ENCODE measurements at regions not wholly inside any gene's neighbourhood (a gene's known extent, or its start where the extent isn't known, plus 50 kb on each side); places are given as distances from the start of the nearest gene placed in this dataset.

- DNase-seq (ENCODE audit: low spot score) = no peak
These were observed 479.1 kb downstream of the SUCLA2 start for GRCh38 chr13:47521890-47522487.

GRCh38 chr13:47519626-47520025, 481.4 kb downstream of the SUCLA2 start:
- DNase-seq (ENCODE audit: low spot score) = no peak

GRCh38 chr13:47518530-47518929, 482.5 kb downstream of the SUCLA2 start:
- no peak for DNase-seq (ENCODE audit: low spot score)

GRCh38 chr13:47511647-47512046, 489.4 kb downstream of the SUCLA2 start:
- DNase-seq (ENCODE audit: low spot score) = no peak

- DNase-seq (ENCODE audit: low spot score) = no peak
These were observed 492.4 kb downstream of the SUCLA2 start for GRCh38 chr13:47508527-47509228.

GRCh38 chr13:47503475-47503874, 497.6 kb downstream of the SUCLA2 start:
- DNase-seq (ENCODE audit: low spot score) = no peak

GRCh38 chr13:47502166-47502565, 498.9 kb downstream of the SUCLA2 start:
- DNase-seq (ENCODE audit: low spot score) = no peak

- no peak for DNase-seq (ENCODE audit: low spot score)
These were observed 501.5 kb downstream of the SUCLA2 start for GRCh38 chr13:47499358-47500150.

- DNase-seq (ENCODE audit: low spot score) = no peak
These were observed 516.5 kb downstream of the SUCLA2 start for GRCh38 chr13:47484548-47484947.

- DNase-seq (ENCODE audit: low spot score) = no peak
These were observed 519.5 kb downstream of the SUCLA2 start for GRCh38 chr13:47481536-47481935.

- no peak for DNase-seq (ENCODE audit: low spot score)
These were observed 520.1 kb downstream of the SUCLA2 start for GRCh38 chr13:47480951-47481350.

GRCh38 chr13:47480121-47480520, 521.0 kb downstream of the SUCLA2 start:
- no peak for DNase-seq (ENCODE audit: low spot score)

- DNase-seq (ENCODE audit: low spot score) = no peak
These were observed 522.1 kb downstream of the SUCLA2 start for GRCh38 chr13:47478985-47479384.

- DNase-seq (ENCODE audit: low spot score) = no peak
These were observed 525.6 kb downstream of the SUCLA2 start for GRCh38 chr13:47475441-47475948.

GRCh38 chr13:47474839-47475238, 526.2 kb downstream of the SUCLA2 start:
- no peak for DNase-seq (ENCODE audit: low spot score)

- DNase-seq (ENCODE audit: low spot score) = no peak
These were observed 526.7 kb downstream of the SUCLA2 start for GRCh38 chr13:47474326-47474725.

- DNase-seq (ENCODE audit: low spot score) = no peak
These were observed 528.6 kb downstream of the SUCLA2 start for GRCh38 chr13:47472516-47472915.

GRCh38 chr13:47463726-47464125, 537.3 kb downstream of the SUCLA2 start:
- no peak for DNase-seq (ENCODE audit: low spot score)

- no peak for DNase-seq (ENCODE audit: low spot score)
These were observed 538.1 kb downstream of the SUCLA2 start for GRCh38 chr13:47463002-47463401.

GRCh38 chr13:47461816-47462215, 539.3 kb downstream of the SUCLA2 start:
- no peak for DNase-seq (ENCODE audit: low spot score)

GRCh38 chr13:47459512-47459911, 541.6 kb downstream of the SUCLA2 start:
- DNase-seq (ENCODE audit: low spot score) = no peak

- no peak for DNase-seq (ENCODE audit: low spot score)
These were observed 543.4 kb downstream of the SUCLA2 start for GRCh38 chr13:47457626-47458025.

All from SK-N-DZ (cell line).